ENCODE measurements at regions not wholly inside any gene's neighbourhood (a gene's known extent, or its start where the extent isn't known, plus 50 kb on each side); places are given as distances from the start of the nearest gene placed in this dataset.
A peak's percentile ranks its signal among the peaks of the same experiment; 100 is the strongest.

GRCh38 chr10:30737931-30738391 lies 108.4 kb upstream of the LYZL2 start:
- Histone ChIP-seq H3K4me3 (replicated peaks; ENCODE audit: insufficient read depth, low read length) (no peak overlapping the region), H3K27me3 (ENCODE audit: insufficient read depth, poor library complexity, severe bottlenecking) (no peaks in the 10 kb centered on the region), H3K27ac (replicated peaks) (no peak overlapping the region)
- no peak for DNase-seq (ENCODE audit: low read depth in 1 of 2, low spot score in 1 of 2)
- TF ChIP-seq POLR2AphosphoS5 (IDR thresholded peaks at IDR 0.05; ENCODE audit: low read depth) (no peak), SPI1 (IDR thresholded peaks at IDR 0.05; ENCODE audit: borderline replicate concordance, low read depth) (no peak), GABPA (IDR thresholded peaks at IDR 0.05; ENCODE audit: low read depth) (no peak)

- no peak overlapping the region for H3K27ac ChIP-seq (replicated peaks)
- TF ChIP-seq REST (IDR thresholded peaks at IDR 0.05; ENCODE audit: insufficient replicate concordance, low read depth) (no peak), GABPA (IDR thresholded peaks at IDR 0.05; ENCODE audit: low read depth) (no peak), POLR2AphosphoS5 (IDR thresholded peaks at IDR 0.05; ENCODE audit: low read depth) (no peak), CTCF (IDR thresholded peaks at IDR 0.05; ENCODE audit: insufficient read depth, low read length) (no peak), SPI1 (IDR thresholded peaks at IDR 0.05; ENCODE audit: borderline replicate concordance, low read depth) (no peak)
- peak; percentile 6 to 54 for DNase-seq (ENCODE audit: low read depth in 1 of 2, low spot score in 1 of 2)
- H3K4me3 ChIP-seq (replicated peaks; ENCODE audit: insufficient read depth, low read length), result no peak overlapping the region
- no peaks in the 10 kb centered on the region for H3K27me3 ChIP-seq (ENCODE audit: insufficient read depth, poor library complexity, severe bottlenecking)
Measured at GRCh38 chr10:30736685-30737232, 107.2 kb upstream of the LYZL2 start.

GRCh38 chr10:30734901-30735300 lies 105.3 kb upstream of the LYZL2 start:
- DNase-seq (ENCODE audit: low read depth in 1 of 2, low spot score in 1 of 2), result no peak
- Histone ChIP-seq H3K27me3 (ENCODE audit: insufficient read depth, poor library complexity, severe bottlenecking) (no peaks in the 10 kb centered on the region), H3K27ac (replicated peaks) (no peak overlapping the region), H3K4me3 (replicated peaks; ENCODE audit: insufficient read depth, low read length) (no peak overlapping the region)
- TF ChIP-seq GABPA (IDR thresholded peaks at IDR 0.05; ENCODE audit: low read depth) (no peak), REST (IDR thresholded peaks at IDR 0.05; ENCODE audit: insufficient replicate concordance, low read depth) (no peak), POLR2AphosphoS5 (IDR thresholded peaks at IDR 0.05; ENCODE audit: low read depth) (no peak), CTCF (IDR thresholded peaks at IDR 0.05; ENCODE audit: insufficient read depth, low read length) (no peak), SPI1 (IDR thresholded peaks at IDR 0.05; ENCODE audit: borderline replicate concordance, low read depth) (no peak)

- Histone ChIP-seq H3K27ac (replicated peaks) (no peak overlapping the region), H3K4me3 (replicated peaks; ENCODE audit: insufficient read depth, low read length) (no peak overlapping the region), H3K27me3 (ENCODE audit: insufficient read depth, poor library complexity, severe bottlenecking) (no peaks in the 10 kb centered on the region)
- DNase-seq (ENCODE audit: low read depth in 1 of 2, low spot score in 1 of 2), result no peak
- no peak for TF ChIP-seq CTCF (IDR thresholded peaks at IDR 0.05; ENCODE audit: insufficient read depth, low read length)
- no peak for TF ChIP-seq SPI1 (IDR thresholded peaks at IDR 0.05; ENCODE audit: borderline replicate concordance, low read depth)
- TF ChIP-seq POLR2AphosphoS5 (IDR thresholded peaks at IDR 0.05; ENCODE audit: low read depth), result no peak
- no peak for TF ChIP-seq REST (IDR thresholded peaks at IDR 0.05; ENCODE audit: insufficient replicate concordance, low read depth)
- no peak for TF ChIP-seq GABPA (IDR thresholded peaks at IDR 0.05; ENCODE audit: low read depth)
Measured at GRCh38 chr10:30732671-30733070, 103.1 kb upstream of the LYZL2 start.

All from HL-60 (cell line).